Breast epithelium (tissue), 3 donors: ENCODE measurements at regions not wholly inside any gene's neighbourhood (a gene's known extent, or its start where the extent isn't known, plus 50 kb on each side); places are given as distances from the start of the nearest gene placed in this dataset.

Source experiments
- POLR2A ChIP-seq: fragments of 450-650 bp; IDR thresholded peaks from one replicate; pipeline ENCODE4 v1.6.1; 2016; ENCODE audit warnings: antibody characterized with exemption, mild to moderate bottlenecking, moderate library complexity
- TF ChIP-seq, protein P1 (sequence below), 3 donors: fragments of 450-650 bp; IDR thresholded peaks; one replicate each; pipeline ENCODE4 v1.5.1; 2016 to 2017; ENCODE audit warnings: antibody characterized with exemption in 3 of 3, mild to moderate bottlenecking in 3 of 3, moderate library complexity in 3 of 3

- no peak for TF ChIP-seq POLR2A
- TF ChIP-seq, protein P1, sequence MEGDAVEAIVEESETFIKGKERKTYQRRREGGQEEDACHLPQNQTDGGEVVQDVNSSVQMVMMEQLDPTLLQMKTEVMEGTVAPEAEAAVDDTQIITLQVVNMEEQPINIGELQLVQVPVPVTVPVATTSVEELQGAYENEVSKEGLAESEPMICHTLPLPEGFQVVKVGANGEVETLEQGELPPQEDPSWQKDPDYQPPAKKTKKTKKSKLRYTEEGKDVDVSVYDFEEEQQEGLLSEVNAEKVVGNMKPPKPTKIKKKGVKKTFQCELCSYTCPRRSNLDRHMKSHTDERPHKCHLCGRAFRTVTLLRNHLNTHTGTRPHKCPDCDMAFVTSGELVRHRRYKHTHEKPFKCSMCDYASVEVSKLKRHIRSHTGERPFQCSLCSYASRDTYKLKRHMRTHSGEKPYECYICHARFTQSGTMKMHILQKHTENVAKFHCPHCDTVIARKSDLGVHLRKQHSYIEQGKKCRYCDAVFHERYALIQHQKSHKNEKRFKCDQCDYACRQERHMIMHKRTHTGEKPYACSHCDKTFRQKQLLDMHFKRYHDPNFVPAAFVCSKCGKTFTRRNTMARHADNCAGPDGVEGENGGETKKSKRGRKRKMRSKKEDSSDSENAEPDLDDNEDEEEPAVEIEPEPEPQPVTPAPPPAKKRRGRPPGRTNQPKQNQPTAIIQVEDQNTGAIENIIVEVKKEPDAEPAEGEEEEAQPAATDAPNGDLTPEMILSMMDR (IDR thresholded peaks at IDR 0.05), result no peak
Measured at GRCh38 chr9:12276505-12276904, 416.7 kb upstream of the TYRP1 start.
